ENCODE measurements at regions not wholly inside any gene's neighbourhood (a gene's known extent, or its start where the extent isn't known, plus 50 kb on each side); places are given as distances from the start of the nearest gene placed in this dataset.

DNA sequence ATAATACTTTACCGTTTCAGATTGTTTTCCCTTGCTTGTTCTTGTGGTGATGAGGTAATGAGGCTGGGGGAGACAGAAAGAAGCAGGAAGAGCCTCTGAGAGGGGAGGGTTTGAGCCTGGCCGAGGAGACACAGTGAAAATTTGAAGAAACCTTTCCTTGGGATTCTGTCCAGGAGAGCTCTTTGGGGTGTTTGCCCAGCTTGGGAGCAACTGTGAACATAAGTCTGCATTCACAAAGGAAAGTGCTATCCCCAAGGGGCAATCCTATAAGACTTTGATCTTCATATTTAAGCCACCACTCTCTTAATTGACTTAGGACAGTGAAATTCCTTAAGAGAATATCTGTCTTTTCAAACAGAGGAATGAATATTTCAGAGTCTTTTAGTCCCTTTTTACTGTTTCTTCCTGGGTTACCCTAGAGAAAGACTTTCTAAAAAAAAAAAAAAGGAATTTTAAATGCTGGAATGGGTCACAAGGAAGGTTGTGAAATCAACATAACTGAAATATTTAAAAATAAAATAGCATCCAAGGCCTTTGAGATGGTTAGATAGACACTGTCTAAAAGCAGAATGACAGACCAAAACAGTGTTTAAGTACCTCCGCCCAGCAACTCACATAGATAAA, 52.5 kb upstream of the STAM2 start:
- DNase-seq (ENCODE audit: low read depth), result no peak

DNA sequence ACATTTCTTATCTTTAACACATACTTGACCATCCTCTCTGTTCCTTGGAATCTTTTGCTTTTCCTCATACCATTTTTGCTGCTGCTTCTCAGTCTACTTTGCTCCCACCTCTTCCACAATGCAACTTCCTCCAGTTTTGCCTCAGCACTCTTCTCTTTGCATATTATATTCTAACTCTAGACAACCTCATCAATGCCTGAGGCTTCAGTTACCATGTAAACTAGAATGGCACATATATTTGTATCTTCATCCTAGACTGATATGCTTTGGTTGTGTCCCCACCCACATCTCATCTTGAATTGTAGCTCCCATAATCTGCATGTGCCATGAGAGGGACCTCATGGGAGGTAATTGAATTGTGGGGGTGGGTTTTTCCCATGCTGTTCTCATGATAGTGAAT, 55.9 kb upstream of the STAM2 start:
- no peak for DNase-seq (ENCODE audit: low read depth)

- DNase-seq (ENCODE audit: low read depth), result peak; percentile 21
These were observed 58.7 kb upstream of the STAM2 start for GRCh38 chr2:152234277-152234676.

- DNase-seq (ENCODE audit: low read depth), result no peak
These were observed 60.8 kb upstream of the STAM2 start for GRCh38 chr2:152236191-152236925.

DNA sequence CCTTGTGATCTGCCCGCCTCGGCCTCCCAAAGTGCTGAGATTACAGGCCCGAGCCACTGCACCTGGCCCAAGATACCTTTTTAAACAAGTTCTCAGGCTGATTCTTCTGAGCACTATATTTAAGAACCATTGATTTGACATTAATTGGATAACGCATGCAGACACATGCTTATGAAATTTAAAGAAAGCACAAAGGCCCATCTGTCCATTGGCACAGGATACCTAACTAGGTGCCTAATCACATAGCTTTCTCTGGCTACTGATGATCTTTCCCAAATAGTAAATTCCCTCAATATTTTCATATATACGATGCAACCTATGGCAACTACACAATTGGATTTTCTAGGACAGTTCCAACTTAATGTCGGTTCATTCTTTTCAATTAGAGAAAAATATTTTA, 62.5 kb upstream of the STAM2 start:
- DNase-seq (ENCODE audit: low read depth), result no peak

DNA sequence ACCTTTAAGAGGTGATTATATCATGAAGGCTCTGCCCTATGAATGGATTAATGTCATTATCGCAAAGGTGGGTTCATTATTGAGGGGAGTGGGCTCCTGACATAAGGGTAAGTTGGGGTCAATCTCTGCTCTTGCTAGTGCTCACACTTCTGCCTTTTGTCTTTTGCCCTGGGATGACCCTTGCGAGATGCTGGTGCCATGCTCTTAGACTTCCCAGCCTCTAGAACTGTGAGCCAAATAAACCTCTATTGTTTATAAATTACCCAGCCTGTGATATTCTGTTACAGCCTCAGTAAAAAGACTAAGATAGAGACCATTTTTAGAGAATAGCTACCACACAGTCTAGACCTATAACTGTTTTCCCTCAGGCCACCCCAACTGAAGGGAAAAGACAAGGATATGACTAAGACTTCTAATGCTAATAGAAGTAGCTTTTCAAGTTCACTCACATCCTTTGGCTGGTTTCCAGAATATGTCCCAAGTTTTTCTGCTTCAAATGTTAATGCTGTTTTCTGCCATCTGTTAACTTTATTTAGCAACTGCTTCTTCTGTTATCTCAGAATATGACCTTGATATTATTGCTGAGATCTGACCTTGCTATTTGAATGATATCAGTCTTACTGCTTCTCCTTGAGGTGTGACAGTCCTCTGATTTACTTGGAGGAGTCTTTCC, 65.1 kb upstream of the STAM2 start:
- DNase-seq (ENCODE audit: low read depth), result peak; percentile 96

- DNase-seq (ENCODE audit: low read depth), result no peak
These were observed 66.6 kb upstream of the STAM2 start for GRCh38 chr2:152241948-152242729.

DNA sequence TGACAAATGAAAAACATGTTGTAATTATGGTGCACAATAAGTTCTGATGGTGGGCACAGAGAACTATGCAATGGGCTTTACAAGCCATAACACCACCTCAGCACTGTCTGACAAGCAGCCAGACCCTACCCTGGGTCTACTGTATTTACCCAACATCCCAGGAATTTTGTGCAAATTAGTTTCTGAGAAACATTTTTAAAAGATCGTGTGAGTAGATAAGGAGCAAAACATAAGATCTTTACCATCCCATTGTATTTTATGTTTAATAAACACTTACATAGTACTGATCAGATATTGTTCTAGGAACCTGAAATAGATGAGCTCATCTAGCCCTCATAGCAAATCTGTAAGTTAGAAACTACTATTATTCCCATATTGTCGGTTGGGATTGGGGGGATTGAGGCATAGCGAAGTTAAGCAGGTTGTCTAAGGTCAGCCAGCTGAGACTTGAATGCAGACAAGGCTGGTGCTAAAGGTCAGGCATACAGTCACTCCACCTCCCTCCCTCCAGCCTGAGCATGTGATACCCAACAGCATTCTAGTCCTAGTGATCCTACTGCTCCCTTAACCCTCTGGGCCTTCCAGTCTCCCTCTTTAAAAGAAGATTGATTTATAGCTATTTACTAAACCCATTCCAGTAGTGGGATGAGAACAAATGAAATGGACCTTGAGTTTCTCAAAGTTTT, 67.4 kb upstream of the STAM2 start:
- no peak for DNase-seq (ENCODE audit: low read depth)

- no peak for DNase-seq (ENCODE audit: low read depth)
These were observed 68.4 kb upstream of the STAM2 start for GRCh38 chr2:152243761-152244640.

DNA sequence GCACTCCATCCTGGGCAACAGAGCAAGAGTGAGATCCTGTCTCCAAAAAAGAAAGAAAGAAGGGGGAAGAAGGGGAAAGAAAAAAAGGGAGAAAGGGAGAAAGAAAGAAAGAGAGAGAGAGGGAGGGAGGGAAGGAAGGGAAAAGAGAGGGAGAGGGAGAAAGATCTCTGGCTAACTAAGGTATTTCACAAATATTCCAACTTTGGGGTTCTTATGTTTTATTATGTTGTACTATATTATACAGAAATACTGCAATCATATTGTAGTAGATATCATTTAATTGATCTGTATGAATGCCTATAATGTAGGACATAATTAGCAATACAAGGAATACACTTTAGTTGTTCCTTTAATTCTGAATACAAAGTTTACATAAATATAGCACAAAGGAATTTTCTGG, 70.1 kb upstream of the STAM2 start:
- DNase-seq (ENCODE audit: low read depth), result no peak

DNA sequence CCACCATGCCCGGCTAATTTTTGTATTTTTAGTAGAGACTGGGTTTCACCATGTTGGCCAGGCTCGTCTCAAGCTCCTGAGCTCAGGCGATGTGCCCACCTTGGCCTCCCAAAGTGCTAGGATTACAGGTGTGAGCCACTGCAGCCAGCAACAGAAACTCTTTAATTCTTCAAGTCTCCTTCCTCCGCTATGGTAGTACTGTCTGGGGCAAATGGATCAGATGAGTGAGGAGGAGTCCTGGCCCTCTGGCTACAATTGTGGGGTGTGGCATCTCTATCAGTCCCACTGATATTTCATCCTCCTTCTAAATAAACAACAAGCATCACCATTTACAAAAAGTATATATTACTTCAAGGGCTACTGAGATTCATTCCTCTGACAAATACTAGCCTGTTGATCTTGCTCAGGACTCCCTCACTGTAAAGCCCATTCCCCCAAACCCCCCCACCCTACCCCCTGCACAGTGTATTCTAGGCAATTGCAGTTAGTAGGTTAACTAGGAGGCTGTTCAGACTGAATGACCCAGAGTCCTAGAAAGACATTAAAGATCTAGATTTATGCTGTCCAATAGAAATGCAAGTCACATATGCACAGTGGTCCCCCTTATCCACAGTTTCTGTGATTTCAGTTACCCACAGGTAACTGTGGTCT, 71.2 kb upstream of the STAM2 start:
- peak; percentile 4 for DNase-seq (ENCODE audit: low read depth)

- DNase-seq (ENCODE audit: low read depth), result peak; percentile 86
These were observed 71.8 kb upstream of the STAM2 start for GRCh38 chr2:152247337-152247695.

DNA sequence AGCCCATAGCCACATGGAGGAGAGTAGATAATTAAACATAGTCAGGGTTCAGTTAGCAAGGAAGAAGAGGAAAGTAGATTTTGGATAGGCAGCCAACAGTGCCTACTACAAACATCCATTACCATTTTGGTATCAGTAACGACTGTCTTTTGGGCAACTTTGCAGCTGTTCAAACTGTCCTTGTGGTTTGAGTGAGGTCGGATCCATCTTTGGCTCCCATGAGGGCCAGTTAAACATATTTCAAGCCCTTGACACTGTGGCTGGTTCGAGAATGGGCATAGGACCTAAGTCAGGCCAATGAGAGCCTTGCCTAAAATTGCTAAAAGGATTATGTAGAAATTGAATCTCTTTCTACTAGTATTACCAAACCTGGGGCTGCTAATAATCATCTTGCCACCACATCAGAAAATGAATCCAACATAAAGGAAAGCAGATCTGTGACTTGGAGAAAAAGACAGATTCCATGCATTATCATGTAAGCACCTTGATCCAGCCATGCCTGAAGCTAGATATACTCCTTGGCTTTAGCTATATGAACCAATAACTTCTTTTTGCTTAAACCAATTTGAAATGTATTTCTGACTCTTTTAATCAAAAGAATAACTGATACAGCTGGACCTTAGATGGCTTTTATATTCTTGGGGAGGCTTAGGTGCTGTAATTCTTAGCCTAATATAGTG, 75.0 kb upstream of the STAM2 start:
- no peak for DNase-seq (ENCODE audit: low read depth)

DNA sequence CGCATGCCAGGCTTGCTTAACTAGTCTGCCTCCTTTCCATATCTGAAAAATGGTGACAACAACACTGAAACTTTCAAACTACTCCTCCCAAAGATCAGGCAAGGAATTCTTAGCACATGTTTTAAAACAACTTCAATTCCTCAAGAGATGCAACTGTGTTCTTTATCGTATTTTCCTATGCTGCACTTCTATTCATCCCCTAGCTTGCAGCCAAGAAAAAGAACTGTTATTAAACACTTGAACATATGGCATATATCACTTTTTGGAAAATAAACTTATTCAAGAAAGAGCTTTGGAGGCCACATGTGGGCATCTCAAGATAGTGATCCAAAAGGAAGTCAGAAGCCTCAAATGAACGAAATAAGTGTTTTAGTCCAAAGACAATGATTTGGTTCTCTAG, 75.6 kb upstream of the STAM2 start:
- DNase-seq (ENCODE audit: low read depth), result no peak

DNA sequence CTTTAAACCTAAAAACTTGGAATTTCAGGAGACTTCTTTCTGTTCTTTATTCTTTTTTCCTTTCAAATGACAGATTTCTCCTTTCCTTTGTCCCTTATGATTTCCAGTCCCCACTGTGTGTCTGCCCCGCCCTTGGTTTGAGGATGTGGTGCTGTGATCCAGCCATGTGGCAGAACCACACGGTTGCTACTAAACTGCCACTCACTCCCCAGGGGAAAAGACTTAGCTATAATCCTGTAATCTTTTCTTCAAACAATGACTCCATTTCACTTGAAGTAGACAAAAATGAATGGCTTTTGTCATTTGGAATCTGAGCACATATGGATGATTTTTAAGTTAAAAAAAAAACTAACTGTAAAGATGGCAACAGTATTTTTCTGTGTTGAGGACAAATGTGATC, 76.2 kb upstream of the STAM2 start:
- DNase-seq (ENCODE audit: low read depth), result no peak

GRCh38 chr2:152254486-152254885, 78.9 kb upstream of the STAM2 start:
- no peak for DNase-seq (ENCODE audit: low read depth)

DNA sequence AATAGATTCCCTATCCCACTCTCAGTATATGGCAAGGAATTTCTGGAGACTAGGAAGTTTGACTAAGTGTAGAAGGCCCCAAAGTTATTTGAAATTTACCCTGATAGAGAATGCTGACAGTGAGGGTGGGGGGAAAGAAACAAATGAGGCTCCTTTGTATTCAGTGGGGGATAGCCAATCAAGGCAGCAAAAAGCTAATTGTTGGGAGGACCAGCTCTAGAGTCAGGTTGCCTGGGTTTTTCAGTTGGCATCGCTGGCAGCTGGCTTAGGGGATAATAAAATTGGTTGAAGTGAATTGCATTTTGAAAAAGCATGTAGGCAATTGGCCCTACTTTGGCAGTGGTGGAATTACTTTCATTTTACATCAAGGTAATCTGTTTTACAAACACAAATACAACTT, 79.4 kb upstream of the STAM2 start:
- DNase-seq (ENCODE audit: low read depth), result no peak

- DNase-seq (ENCODE audit: low read depth), result no peak
These were observed 79.1 kb upstream of the FMNL2 start for GRCh38 chr2:152255918-152256317.

DNA sequence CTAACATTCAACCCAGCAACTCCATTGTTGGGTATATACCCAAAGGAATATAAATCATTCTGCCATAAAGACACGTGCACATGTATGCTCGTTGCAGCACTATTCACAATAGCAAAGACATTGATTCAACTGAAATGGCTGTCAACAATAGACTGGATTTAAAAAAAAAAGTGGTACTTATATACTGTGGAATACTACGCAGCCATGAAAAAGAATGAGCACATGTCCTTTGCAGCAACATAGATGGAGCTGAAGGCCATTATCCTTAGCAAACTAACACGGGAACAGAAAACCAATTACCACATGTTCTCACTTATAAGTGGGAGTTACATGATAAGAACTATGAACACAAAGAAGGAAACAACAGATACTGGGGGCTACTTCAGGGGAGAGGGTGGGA, 74.0 kb upstream of the FMNL2 start:
- DNase-seq (ENCODE audit: low read depth), result no peak

- no peak for DNase-seq (ENCODE audit: low read depth)
These were observed 71.1 kb upstream of the FMNL2 start for GRCh38 chr2:152263911-152264310.

All from ELR (cell line).